Liver (tissue), 8 donors: ENCODE measurements at regions not wholly inside any gene's neighbourhood (a gene's known extent, or its start where the extent isn't known, plus 50 kb on each side); places are given as distances from the start of the nearest gene placed in this dataset.

Experiments used
- DNase-seq: peaks from one replicate; pipeline ENCODE4 v3.0.0-alpha.2; 2017; ENCODE audit warnings: low spot score
- H3K27ac ChIP-seq, 2 donors: one replicate each; pipeline ENCODE4 v1.7.0; 2013; ENCODE audit warnings: inconsistent platforms in 2 of 2, low read length in 2 of 2, control low read depth in 1 of 2, low read depth in 1 of 2, mild to moderate bottlenecking in 1 of 2
- H3K27me3 ChIP-seq, 4 donors: one replicate each; pipeline versions ENCODE4 v1.6.1 to v1.7.0; 2013; ENCODE audit warnings: low read length in 3 of 4, inconsistent platforms in 1 of 4, mild to moderate bottlenecking in 1 of 4, moderate library complexity in 1 of 4; ENCODE audit not compliant: control insufficient read depth in 4 of 4, insufficient read depth in 4 of 4
- H3K36me3 ChIP-seq, 4 donors: one replicate each; pipeline versions ENCODE4 v1.6.1 to v1.7.0; 2013; ENCODE audit warnings: low read length in 3 of 4, mild to moderate bottlenecking in 3 of 4, low read depth in 1 of 4, moderate library complexity in 1 of 4; ENCODE audit not compliant: control insufficient read depth in 4 of 4, insufficient read depth in 3 of 4
- H3K4me1 ChIP-seq, 4 donors: one replicate each; pipeline versions ENCODE4 v1.6.1 to v1.7.0; 2013; ENCODE audit warnings: low read length in 3 of 4, mild to moderate bottlenecking in 3 of 4, moderate library complexity in 1 of 4; ENCODE audit not compliant: control insufficient read depth in 4 of 4, insufficient read depth in 4 of 4
- H3K4me3 ChIP-seq, 3 donors: one replicate each; pipeline versions ENCODE4 v1.6.1 to v1.7.0; 2013; ENCODE audit warnings: low read length in 3 of 3, control low read depth in 1 of 3, low read depth in 1 of 3, mild to moderate bottlenecking in 1 of 3
- H3K9ac ChIP-seq, 2 donors: one replicate each; pipeline ENCODE4 v1.7.0; 2013; ENCODE audit warnings: low read length in 2 of 2, mild to moderate bottlenecking in 2 of 2, moderate library complexity in 2 of 2, control low read depth in 1 of 2, low read depth in 1 of 2
- H3K9me3 ChIP-seq, 4 donors: one replicate each; pipeline versions ENCODE4 v1.6.1 to v1.7.0; 2013; ENCODE audit warnings: low read length in 3 of 4; ENCODE audit not compliant: control insufficient read depth in 4 of 4
- EGR1 ChIP-seq, 2 donors: IDR thresholded peaks; 2 replicates each; pipeline ENCODE4 v1.6.1; 2016 to 2018; ENCODE audit warnings: antibody characterized with exemption in 2 of 2, low read depth in 2 of 2
- FOXA1 ChIP-seq: IDR thresholded peaks from 2 replicates; pipeline ENCODE4 v1.6.1; 2016; ENCODE audit warnings: antibody characterized with exemption
- FOXA2 ChIP-seq: IDR thresholded peaks from 2 replicates; pipeline ENCODE4 v1.6.1; 2016; ENCODE audit warnings: antibody characterized with exemption
- GABPA ChIP-seq, 2 donors: IDR thresholded peaks in 1 of 2; conservative IDR thresholded peaks in 1 of 2; 2 replicates each; pipeline ENCODE4 v1.6.1; 2016; ENCODE audit warnings: antibody characterized with exemption in 2 of 2, mild to moderate bottlenecking in 1 of 2, moderate library complexity in 1 of 2
- HNF4A ChIP-seq, 2 donors: conservative IDR thresholded peaks; 2 replicates each; pipeline ENCODE4 v1.6.1; 2016; ENCODE audit warnings: antibody characterized with exemption in 2 of 2, mild to moderate bottlenecking in 2 of 2
- HNF4G ChIP-seq: IDR thresholded peaks from 2 replicates; pipeline ENCODE4 v1.6.1; 2016; ENCODE audit warnings: antibody characterized with exemption
- JUND ChIP-seq, 2 donors: IDR thresholded peaks; 2 replicates each; pipeline ENCODE4 v1.6.1; 2016; ENCODE audit warnings: antibody characterized with exemption in 2 of 2
- MAX ChIP-seq: IDR thresholded peaks from 2 replicates; pipeline ENCODE4 v1.6.1; 2016; ENCODE audit warnings: antibody characterized with exemption
- NR2F2 ChIP-seq: IDR thresholded peaks from 2 replicates; pipeline ENCODE4 v1.6.1; 2016; ENCODE audit warnings: antibody characterized with exemption
- RAD21 ChIP-seq, 2 donors: IDR thresholded peaks; 2 replicates each; pipeline ENCODE4 v1.6.1; 2016; ENCODE audit warnings: antibody characterized with exemption in 2 of 2, mild to moderate bottlenecking in 2 of 2
- REST ChIP-seq: IDR thresholded peaks from 2 replicates; pipeline ENCODE4 v1.6.1; 2016; ENCODE audit warnings: antibody characterized with exemption, mild to moderate bottlenecking
- RXRA ChIP-seq, 2 donors: IDR thresholded peaks; 2 replicates each; pipeline ENCODE4 v1.6.1; 2017 to 2018; ENCODE audit warnings: antibody characterized with exemption in 2 of 2, mild to moderate bottlenecking in 1 of 2
- SP1 ChIP-seq: IDR thresholded peaks from 2 replicates; pipeline ENCODE4 v1.6.1; 2018; ENCODE audit warnings: antibody characterized with exemption, mild to moderate bottlenecking
- TAF1 ChIP-seq: conservative IDR thresholded peaks from 2 replicates; pipeline ENCODE4 v1.6.1; 2016; ENCODE audit warnings: antibody characterized with exemption, mild to moderate bottlenecking
- YY1 ChIP-seq: IDR thresholded peaks from 2 replicates; pipeline ENCODE4 v1.6.1; 2016; ENCODE audit warnings: antibody characterized with exemption, mild to moderate bottlenecking
- WGBS: extraction: QIAGEN DNeasy Blood & Tissue Kit; methylation state at CpG from one replicate; pipeline ENCODE4 v1.1.7; 2013; 5-methylcytosine and 5-hydroxymethylcytosine counted together
- TF ChIP-seq, protein P1 (sequence below): fragments of 150-350 bp; IDR thresholded peaks from 2 replicates; pipeline ENCODE4 v1.5.1; 2017; ENCODE audit warnings: improper control_type of control experiment, low read depth, low read length; ENCODE audit not compliant: missing input control
- TF ChIP-seq, protein P2 (sequence below): IDR thresholded peaks from 2 replicates; pipeline ENCODE4 v1.6.1; 2016; ENCODE audit warnings: antibody characterized with exemption
- donor health status: healthy.
- donor health status: healthy.
- donor health status: healthy.
- donor health status: healthy.
- donor health status: healthy.

DNA sequence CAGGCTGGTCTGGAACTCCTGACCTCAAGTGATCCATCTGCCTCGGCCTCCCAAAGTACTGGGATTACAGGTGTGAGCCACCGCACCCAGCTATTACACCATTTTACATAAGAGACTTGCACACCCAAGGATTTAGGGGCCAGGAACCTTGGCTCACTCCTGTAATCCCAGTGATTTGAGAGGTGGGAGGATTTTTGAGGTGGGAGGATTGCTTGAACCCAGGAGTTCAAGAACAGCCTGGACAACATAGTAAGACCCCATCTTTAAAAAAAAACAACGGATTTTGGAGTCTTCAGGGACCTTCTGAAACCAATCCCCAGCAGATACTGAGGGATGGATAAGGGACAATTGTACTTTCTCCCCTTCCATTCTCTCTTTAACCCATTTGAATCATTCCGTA, 55.3 kb upstream of the PIM1 start (continued):
- TF ChIP-seq, protein P1, sequence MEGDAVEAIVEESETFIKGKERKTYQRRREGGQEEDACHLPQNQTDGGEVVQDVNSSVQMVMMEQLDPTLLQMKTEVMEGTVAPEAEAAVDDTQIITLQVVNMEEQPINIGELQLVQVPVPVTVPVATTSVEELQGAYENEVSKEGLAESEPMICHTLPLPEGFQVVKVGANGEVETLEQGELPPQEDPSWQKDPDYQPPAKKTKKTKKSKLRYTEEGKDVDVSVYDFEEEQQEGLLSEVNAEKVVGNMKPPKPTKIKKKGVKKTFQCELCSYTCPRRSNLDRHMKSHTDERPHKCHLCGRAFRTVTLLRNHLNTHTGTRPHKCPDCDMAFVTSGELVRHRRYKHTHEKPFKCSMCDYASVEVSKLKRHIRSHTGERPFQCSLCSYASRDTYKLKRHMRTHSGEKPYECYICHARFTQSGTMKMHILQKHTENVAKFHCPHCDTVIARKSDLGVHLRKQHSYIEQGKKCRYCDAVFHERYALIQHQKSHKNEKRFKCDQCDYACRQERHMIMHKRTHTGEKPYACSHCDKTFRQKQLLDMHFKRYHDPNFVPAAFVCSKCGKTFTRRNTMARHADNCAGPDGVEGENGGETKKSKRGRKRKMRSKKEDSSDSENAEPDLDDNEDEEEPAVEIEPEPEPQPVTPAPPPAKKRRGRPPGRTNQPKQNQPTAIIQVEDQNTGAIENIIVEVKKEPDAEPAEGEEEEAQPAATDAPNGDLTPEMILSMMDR = no peak

- DNase-seq = no peak
- TF ChIP-seq, protein P1 = no peak
- TF ChIP-seq EGR1 (IDR thresholded peaks at IDR 0.05; ENCODE audit: low read depth in 2 of 2) (no peak), NR2F2 (no peak), RXRA (IDR thresholded peaks at IDR 0.05) (no peak), RAD21 (IDR thresholded peaks at IDR 0.05) (no peak), HNF4A (conservative IDR thresholded peaks at IDR 0.05) (no peak), FOXA1 (no peak), SP1 (no peak), TAF1 (no peak), HNF4G (no peak), FOXA2 (no peak), GABPA (IDR thresholded peaks at IDR 0.05 in 1 of 2, conservative IDR thresholded peaks at IDR 0.05 in 1 of 2) (no peak), JUND (IDR thresholded peaks at IDR 0.05) (no peak), YY1 (no peak), REST (no peak), MAX (no peak)
- TF ChIP-seq, protein P2, sequence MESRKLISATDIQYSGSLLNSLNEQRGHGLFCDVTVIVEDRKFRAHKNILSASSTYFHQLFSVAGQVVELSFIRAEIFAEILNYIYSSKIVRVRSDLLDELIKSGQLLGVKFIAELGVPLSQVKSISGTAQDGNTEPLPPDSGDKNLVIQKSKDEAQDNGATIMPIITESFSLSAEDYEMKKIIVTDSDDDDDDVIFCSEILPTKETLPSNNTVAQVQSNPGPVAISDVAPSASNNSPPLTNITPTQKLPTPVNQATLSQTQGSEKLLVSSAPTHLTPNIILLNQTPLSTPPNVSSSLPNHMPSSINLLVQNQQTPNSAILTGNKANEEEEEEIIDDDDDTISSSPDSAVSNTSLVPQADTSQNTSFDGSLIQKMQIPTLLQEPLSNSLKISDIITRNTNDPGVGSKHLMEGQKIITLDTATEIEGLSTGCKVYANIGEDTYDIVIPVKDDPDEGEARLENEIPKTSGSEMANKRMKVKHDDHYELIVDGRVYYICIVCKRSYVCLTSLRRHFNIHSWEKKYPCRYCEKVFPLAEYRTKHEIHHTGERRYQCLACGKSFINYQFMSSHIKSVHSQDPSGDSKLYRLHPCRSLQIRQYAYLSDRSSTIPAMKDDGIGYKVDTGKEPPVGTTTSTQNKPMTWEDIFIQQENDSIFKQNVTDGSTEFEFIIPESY = no peak
- 83% methylated on average over 10 of the region's 10 CpGs for WGBS
- Histone ChIP-seq H3K36me3 (no peaks in the 10 kb centered on the region), H3K4me1 (no peaks in the 10 kb centered on the region), H3K4me3 (no peak overlapping the region), H3K9me3 (no peaks in the 10 kb centered on the region), H3K9ac (no peak overlapping the region), H3K27ac (no peak overlapping the region), H3K27me3 (no peaks in the 10 kb centered on the region)
These were observed 54.6 kb upstream of the PIM1 start for GRCh38 chr6:37115236-37115895.
